ENCODE measurements at regions not wholly inside any gene's neighbourhood (a gene's known extent, or its start where the extent isn't known, plus 50 kb on each side); places are given as distances from the start of the nearest gene placed in this dataset.
"Not testable (repeated sequence)": the region's sequence is repeated elsewhere in the genome, so short reads cannot be mapped to it uniquely, and the experiment has no call there.

GRCh38 chr20:5680192-5680591 is 69.4 kb upstream of the GPCPD1 start:
- no peak for TF ChIP-seq ZFX (IDR thresholded peaks at IDR 0.05)
- TF ChIP-seq CTCF (conservative IDR thresholded peaks at IDR 0.05) = no peak
- no peak overlapping the region for H3K27ac ChIP-seq

- H3K27ac ChIP-seq = no peak overlapping the region
- no peak for TF ChIP-seq CTCF (conservative IDR thresholded peaks at IDR 0.05)
- no peak for TF ChIP-seq ZFX (IDR thresholded peaks at IDR 0.05)
Observed at GRCh38 chr20:5678777-5679176, 68.0 kb upstream of the GPCPD1 start.

- not testable (repeated sequence) for H3K27ac ChIP-seq
Observed at GRCh38 chr20:5677944-5678343, 67.1 kb upstream of the GPCPD1 start.

- TF ChIP-seq CTCF (conservative IDR thresholded peaks at IDR 0.05) (no peak), ZFX (IDR thresholded peaks at IDR 0.05) (no peak)
- no peak overlapping the region for H3K27ac ChIP-seq
Observed at GRCh38 chr20:5677389-5677788, 66.6 kb upstream of the GPCPD1 start.

- TF ChIP-seq CTCF (conservative IDR thresholded peaks at IDR 0.05) = no peak
- no peak for TF ChIP-seq ZFX (IDR thresholded peaks at IDR 0.05)
- H3K27ac ChIP-seq = no peak overlapping the region
Observed at GRCh38 chr20:5675103-5676091, 64.6 kb upstream of the GPCPD1 start.

GRCh38 chr20:5674176-5674660 is 63.4 kb upstream of the GPCPD1 start:
- H3K27ac ChIP-seq = no peak overlapping the region
- TF ChIP-seq CTCF (conservative IDR thresholded peaks at IDR 0.05) = no peak
- TF ChIP-seq ZFX (IDR thresholded peaks at IDR 0.05) = no peak

GRCh38 chr20:5670874-5671273 is 60.1 kb upstream of the GPCPD1 start:
- TF ChIP-seq CTCF (conservative IDR thresholded peaks at IDR 0.05) (no peak), ZFX (IDR thresholded peaks at IDR 0.05) (no peak)
- H3K27ac ChIP-seq = no peak overlapping the region
